IPS-18c (cell line): ENCODE measurements at regions not wholly inside any gene's neighbourhood (a gene's known extent, or its start where the extent isn't known, plus 50 kb on each side); places are given as distances from the start of the nearest gene placed in this dataset.

Experiments
- H3K4me3 ChIP-seq: 2 replicates; pipeline ENCODE4 v1.7.0; 2013; ENCODE audit warnings: low read depth, mild to moderate bottlenecking, low read length, moderate library complexity; ENCODE audit not compliant: insufficient read depth
- H3K9me3 ChIP-seq: one replicate; pipeline ENCODE4 v1.6.1; 2013; ENCODE audit warnings: mild to moderate bottlenecking, low read length, moderate library complexity; ENCODE audit not compliant: control insufficient read depth, insufficient read depth

DNA sequence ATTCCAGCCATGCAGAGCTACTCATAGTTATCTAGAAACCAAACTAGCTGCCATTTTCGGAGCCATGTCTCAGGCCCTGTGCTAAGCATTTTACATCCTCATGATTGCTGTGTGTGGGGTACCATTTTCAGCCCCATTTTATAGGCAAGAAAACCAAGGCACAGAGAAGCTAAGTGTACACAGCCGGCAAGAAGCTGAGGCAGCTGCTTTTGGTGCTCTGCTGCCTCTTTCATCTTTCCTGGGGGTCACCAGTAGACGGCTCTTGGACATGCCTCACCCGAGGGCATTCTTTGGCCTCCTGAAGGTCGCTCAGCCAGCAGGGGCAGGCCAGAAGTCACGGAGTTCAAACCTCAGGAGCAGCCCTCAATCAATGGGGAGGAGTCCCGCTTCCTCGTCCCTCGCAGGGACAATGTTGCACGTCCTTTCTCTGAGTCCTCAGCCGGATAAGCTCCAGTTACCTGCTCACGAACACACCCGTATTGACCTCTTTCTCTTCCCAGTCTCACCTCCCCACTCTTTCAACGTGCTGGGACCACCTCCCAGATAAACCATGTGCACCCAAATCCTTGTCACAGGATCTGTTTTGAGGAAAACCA lies 82.6 kb upstream of the BLCAP start:
- no peak overlapping the region for H3K4me3 ChIP-seq
- no peaks in the 10 kb centered on the region for H3K9me3 ChIP-seq

DNA sequence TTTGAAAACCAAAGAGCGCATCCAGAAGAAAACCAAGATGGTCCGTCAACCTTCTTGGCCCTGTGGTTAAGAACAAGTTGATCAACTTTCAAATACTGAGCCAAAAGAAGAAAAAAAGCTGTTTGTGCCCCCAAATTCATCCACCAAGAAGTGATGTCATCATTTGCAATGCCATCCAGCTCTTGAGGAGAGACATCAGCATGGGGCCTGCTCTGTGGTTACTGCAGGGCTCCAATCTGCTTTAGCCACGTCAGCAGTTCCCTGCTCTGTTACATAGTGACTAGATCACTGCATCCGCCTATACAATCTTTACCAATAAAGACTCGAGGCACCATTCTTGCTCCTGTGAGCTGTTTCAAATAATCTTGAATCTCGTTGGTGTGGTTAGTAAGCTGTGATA lies 75.0 kb upstream of the BLCAP start:
- no peak overlapping the region for H3K4me3 ChIP-seq
- no peaks in the 10 kb centered on the region for H3K9me3 ChIP-seq

DNA sequence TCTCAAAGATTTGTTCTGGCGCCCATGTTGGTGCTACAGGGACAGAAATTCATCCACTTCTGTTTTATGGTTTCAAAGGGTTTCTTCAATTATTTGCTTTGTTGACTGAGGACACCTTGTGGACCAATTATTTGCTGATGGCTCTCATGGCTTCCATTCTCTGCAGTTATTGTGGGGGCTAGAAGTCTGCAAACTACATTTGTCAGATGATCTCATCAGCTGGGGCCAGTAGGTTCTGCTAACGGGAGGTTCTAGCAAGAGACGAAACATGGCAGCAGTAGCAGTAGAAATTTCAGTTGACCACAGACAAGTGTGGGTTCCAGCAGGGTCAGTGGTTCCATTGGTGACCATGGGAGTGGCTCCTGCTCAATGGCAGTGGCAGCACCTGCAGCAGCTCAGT lies 72.8 kb upstream of the BLCAP start:
- H3K4me3 ChIP-seq, result no peak overlapping the region
- no peaks in the 10 kb centered on the region for H3K9me3 ChIP-seq

DNA sequence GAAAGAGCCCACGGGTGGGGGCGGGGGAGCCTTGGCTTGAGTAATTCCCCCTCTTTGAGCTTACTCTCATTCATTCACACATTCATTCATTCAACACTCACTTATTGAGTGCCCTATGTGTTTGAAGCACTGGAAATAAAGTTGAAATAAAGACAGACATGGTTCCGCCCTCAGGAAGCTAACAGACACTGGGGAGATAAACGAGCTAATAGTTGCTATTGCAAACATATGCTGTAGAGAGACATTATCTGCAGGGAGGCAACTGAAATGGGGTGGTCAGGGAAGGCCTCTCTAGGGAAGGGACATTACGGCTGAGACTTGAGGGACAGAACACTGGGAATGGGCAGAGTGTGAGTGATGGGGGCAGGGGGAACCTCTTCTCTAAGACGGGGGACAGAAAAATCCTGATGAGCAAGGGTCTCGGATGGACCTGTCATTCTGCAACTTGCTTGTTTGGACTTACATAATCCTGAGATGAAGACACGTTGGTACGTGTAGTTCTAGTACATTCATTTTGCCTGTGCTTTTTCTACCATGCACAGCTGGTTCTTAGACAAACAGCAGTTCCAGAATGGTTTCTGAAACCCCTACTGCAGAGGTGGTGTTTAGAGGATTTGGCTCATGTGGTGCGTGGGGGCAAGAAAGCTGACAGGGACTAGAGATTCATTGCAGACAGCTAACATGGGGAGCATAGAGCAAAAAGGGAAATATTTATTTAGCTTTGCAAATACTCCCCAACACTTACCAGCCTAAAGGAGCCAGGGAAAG lies 71.1 kb upstream of the BLCAP start:
- Histone ChIP-seq H3K9me3 (no peaks in the 10 kb centered on the region), H3K4me3 (no peak overlapping the region)

DNA sequence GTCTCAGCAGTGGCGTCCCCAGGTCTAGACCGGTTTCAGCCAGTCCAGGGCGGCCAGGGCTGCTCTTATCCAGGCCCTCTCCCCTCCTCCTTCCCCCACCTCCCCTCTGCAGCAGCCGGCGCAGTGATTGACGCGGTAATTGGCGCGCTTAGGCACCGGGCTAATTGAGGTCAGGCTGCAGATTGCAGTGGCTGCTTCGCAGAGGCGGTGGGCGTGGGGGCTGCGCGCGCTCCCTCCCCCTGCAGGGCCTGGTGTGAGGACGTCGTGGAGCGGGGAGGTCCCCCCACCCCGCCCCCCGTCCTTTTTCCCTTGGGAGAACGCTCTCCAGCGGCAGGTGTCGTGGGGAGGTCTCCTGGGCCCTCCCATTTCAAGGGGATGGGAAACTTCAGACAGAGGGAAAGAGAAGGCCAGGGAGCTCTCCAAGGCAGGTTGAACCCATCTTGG lies 70.4 kb upstream of the BLCAP start:
- Histone ChIP-seq H3K9me3 (no peaks in the 10 kb centered on the region), H3K4me3 (peak overlapping the region; percentile 28; the same call in 1 of the 2 replicates)

GRCh38 chr20:37596890-37597536 lies 69.3 kb upstream of the BLCAP start:
- Histone ChIP-seq H3K9me3 (no peaks in the 10 kb centered on the region), H3K4me3 (no peak overlapping the region)

DNA sequence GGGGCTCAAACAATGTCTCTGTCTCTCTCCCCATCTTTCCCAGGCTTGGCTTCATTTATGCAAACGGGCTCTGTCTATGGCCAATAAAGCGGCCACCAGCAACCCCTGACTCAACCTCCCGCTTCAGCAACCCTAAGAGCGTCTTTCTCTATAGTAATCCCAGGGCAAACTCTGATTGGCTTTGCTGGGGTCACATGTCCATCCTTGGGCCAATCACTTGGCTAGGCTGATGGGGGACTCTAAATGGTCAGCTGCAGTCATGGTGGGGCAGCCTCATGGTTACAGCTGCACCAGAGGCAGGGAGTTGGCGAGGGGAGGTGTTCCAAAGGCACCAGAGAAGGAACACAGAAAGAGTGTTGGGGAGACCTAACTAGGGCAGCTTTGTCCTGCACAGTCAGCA lies 68.5 kb upstream of the BLCAP start:
- no peak overlapping the region for H3K4me3 ChIP-seq
- H3K9me3 ChIP-seq, result no peaks in the 10 kb centered on the region

DNA sequence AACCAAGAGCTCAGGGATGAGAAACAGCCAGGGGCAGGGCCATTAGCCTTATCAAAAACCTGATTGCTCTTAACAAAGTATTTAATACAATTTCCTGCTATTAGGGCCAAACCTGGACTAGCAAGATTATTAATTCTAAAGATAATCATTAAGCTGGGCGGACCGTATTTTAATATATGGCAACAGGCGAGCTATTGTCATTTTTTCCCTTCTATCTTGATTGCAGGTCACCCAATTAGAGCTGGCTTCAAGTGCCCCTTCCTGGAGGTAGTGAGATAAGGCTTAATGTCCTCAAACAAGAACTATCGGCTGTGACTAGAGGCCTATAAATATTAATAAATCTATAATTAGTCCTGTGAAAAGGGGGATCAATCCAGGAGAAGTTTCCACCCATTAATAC lies 66.0 kb upstream of the BLCAP start:
- Histone ChIP-seq H3K4me3 (no peak overlapping the region), H3K9me3 (no peaks in the 10 kb centered on the region)

- Histone ChIP-seq H3K9me3 (no peaks in the 10 kb centered on the region), H3K4me3 (no peak overlapping the region)
Observed at GRCh38 chr20:37590938-37591490, 63.3 kb upstream of the BLCAP start.

DNA sequence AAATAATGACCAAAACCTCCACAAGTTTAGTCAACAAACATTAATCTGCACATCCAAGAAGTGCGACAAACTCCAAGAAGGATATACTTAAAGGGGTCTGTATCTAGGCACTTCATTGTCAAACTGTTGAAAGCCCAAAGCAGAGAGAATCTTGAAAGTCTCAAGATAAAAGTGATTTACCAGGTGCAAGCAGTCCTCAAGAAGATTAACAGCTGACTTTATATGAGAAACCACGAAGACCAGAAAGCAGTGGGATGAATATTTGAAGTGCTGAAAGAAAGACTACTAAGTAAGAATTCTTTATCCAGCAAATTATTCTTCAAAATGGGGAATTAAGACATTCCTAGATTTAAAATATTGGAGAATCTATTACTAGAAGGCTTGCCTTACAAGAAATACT lies 58.4 kb upstream of the BLCAP start:
- Histone ChIP-seq H3K9me3 (no peaks in the 10 kb centered on the region), H3K4me3 (no peak overlapping the region)

GRCh38 chr20:37584238-37584807 lies 56.6 kb upstream of the BLCAP start:
- no peak overlapping the region for H3K4me3 ChIP-seq

DNA sequence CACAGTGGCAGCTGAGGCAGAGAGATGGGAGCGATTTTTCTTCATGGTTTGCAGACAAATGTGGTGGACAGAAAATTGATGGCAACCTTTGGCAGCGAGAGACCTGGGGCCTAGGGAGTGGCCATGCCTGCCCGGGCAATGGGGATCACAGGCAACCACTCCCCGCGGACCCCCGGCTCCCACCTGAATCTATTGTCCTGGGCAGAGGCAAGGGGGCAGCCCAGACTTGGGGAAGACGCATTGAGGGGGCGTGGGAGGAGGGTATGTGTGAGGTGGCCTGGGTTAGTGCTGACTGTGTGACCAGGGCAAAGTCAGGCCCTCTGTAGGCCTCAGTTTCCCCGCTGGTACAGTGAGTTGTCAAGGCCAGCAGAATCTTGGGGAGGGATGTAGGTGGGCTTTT lies 53.6 kb upstream of the BLCAP start:
- Histone ChIP-seq H3K4me3 (no peak overlapping the region), H3K9me3 (no peaks in the 10 kb centered on the region)

More at GRCh38 chr20:37584238-37584807, 56.6 kb upstream of the BLCAP start:
- no peaks in the 10 kb centered on the region for H3K9me3 ChIP-seq

- H3K4me3 ChIP-seq, result no peak overlapping the region
Observed at GRCh38 chr20:37580069-37580468, 52.4 kb upstream of the BLCAP start.

DNA sequence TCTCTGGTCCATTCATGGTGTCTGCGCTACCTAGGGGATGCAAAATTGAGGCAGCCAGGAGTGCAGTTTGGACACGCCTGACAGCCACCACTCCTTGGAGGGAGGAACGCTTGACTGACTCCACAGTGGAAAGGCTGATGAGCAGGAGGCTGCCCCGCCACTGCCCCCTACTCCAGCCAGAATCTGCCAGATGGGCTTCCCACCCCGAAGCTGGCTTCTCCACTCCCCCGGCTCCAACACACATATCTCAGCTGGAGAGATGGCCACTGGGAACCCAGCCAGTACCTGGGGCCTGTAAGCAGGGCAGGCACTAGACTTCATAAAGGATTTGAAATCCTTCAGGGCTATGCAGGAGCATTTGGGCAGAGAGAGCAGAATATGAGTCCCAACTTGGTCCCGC lies 51.4 kb upstream of the BLCAP start:
- H3K4me3 ChIP-seq, result no peak overlapping the region
- no peaks in the 10 kb centered on the region for H3K9me3 ChIP-seq

More at GRCh38 chr20:37580069-37580468, 52.4 kb upstream of the BLCAP start:
- no peaks in the 10 kb centered on the region for H3K9me3 ChIP-seq

DNA sequence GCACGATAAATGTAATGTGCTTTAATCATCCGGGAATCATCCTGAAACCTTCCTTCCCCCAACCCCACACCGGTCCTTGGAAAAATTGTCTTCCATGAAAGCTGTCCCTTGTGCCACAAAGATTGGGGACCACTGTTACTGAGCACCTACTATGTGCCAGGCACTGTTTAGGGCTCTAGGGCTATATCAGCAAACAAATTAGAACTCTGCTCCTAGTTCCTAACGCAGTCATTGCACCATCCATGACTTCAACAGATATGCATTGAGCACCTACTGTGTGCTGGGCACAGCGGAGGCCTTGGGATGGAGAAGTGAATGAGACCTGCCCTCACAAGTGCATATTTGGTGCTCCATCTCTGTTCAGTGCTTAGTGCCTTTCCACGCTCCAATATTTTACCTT lies 50.3 kb upstream of the BLCAP start:
- Histone ChIP-seq H3K9me3 (no peaks in the 10 kb centered on the region), H3K4me3 (no peak overlapping the region)
